ENCODE measurements at regions not wholly inside any gene's neighbourhood (a gene's known extent, or its start where the extent isn't known, plus 50 kb on each side); places are given as distances from the start of the nearest gene placed in this dataset.

GRCh38 chr2:43041661-43042360, 184.6 kb downstream of the ZFP36L2 start:
- TF ChIP-seq EZH2 (IDR thresholded peaks at IDR 0.05; ENCODE audit: insufficient read depth, poor library complexity, severe bottlenecking) (no peak), EZH2phosphoT487 (IDR thresholded peaks at IDR 0.05; ENCODE audit: insufficient read depth, low read depth) (no peak)
